K562 (cell line): ENCODE measurements at regions not wholly inside any gene's neighbourhood (a gene's known extent, or its start where the extent isn't known, plus 50 kb on each side); places are given as distances from the start of the nearest gene placed in this dataset.

Experiments used
- ATAC-seq: fragments of 200-7000 bp; cut with Tn5 transposase; 3 replicates; pipeline ENCODE4 v1.9.1; 2020; ENCODE audit warnings: moderate library complexity
- BruUV-seq: library from RNA; stranded (reverse); fragments of 400-500 nt; replicated peaks from 2 replicates; lab custom pipeline; 2021; lab: Mats Ljungman, UMichigan
- CTCF ChIA-PET: fragments of 300-600 bp; formaldehyde crosslinking; extraction: SDS; loops from one replicate; lab custom pipeline; 2021; ENCODE audit warnings: low intra/inter-chr PET ratio; lab: Yijun Ruan, JAX
- POLR2A ChIA-PET: fragments of 300-600, 350-650 bp; sonication (Branson Sonifier 250); formaldehyde crosslinking; extraction: SDS; loops from one replicate; lab custom pipeline; 2021; ENCODE audit warnings: antibody characterized with exemption, inconsistent platforms; lab: Yijun Ruan, JAX
- DNase-seq, 4 experiments: peaks; one replicate each; pipeline versions ENCODE4 v3.0.0 to v3.0.0-alpha.2; 2011 to 2018; ENCODE audit warnings: low spot score in 3 of 4, mixed read lengths in 3 of 4; ENCODE audit errors: extremely low read depth in 1 of 4
- FAIRE-seq: peaks from 2 replicates; lab custom pipeline; 2011; peaks lifted over from hg19 to GRCh38; lab: Jason Lieb, UNC
- H2AFZ ChIP-seq: 2 replicates; pipeline ENCODE4 v1.6.0; 2011; ENCODE audit warnings: low read depth, low read length, control low read depth, inconsistent platforms
- H3K27ac ChIP-seq: fragments of 200-600 bp; 3 replicates; pipeline ENCODE4 v1.8.0; 2011; ENCODE audit warnings: low read depth, mild to moderate bottlenecking, control low read depth, inconsistent platforms, low read length, moderate library complexity, mixed read lengths; ENCODE audit errors: extremely low read depth
- H3K27me3 ChIP-seq, 2 experiments: fragments of 300-600 bp in 1 of 2; 2 replicates in 1 of 2; 3 replicates in 1 of 2; pipeline versions ENCODE4 v1.6.0 to v1.8.0; 2011; ENCODE audit warnings: inconsistent platforms in 2 of 2, low read length in 2 of 2, mild to moderate bottlenecking in 1 of 2, mixed read lengths in 1 of 2, moderate library complexity in 1 of 2; ENCODE audit not compliant: control insufficient read depth in 2 of 2, insufficient read depth in 2 of 2
- H3K36me3 ChIP-seq: fragments of 300-600 bp; 3 replicates; pipeline ENCODE4 v1.8.0; 2011; ENCODE audit warnings: mild to moderate bottlenecking, low read length, inconsistent platforms; ENCODE audit not compliant: control insufficient read depth, insufficient read depth
- H3K4me1 ChIP-seq, 2 experiments: fragments of 200-600 bp in 1 of 2; replicated peaks in 1 of 2; 2 replicates in 1 of 2; 3 replicates in 1 of 2; pipeline versions ENCODE4 v1.5.1 to v1.8.0; 2011; ENCODE audit warnings: inconsistent platforms in 2 of 2, low read length in 2 of 2, mild to moderate bottlenecking in 1 of 2, mixed read lengths in 1 of 2, moderate library complexity in 1 of 2; ENCODE audit not compliant: control insufficient read depth in 2 of 2, insufficient read depth in 2 of 2
- H3K4me2 ChIP-seq: 2 replicates; pipeline ENCODE4 v1.6.1; 2011; ENCODE audit warnings: low read length, control low read depth, inconsistent platforms, mixed read lengths; ENCODE audit not compliant: insufficient read depth
- H3K4me3 ChIP-seq: fragments of 200-600 bp; sonication (generic), shearing (Covaris generic); 2 replicates; pipeline ENCODE4 v1.5.1; 2016; ENCODE audit warnings: control low read depth, inconsistent platforms
- H3K79me2 ChIP-seq: fragments of 200-600 bp; 3 replicates; pipeline ENCODE4 v1.8.0; 2011; ENCODE audit warnings: low read length, inconsistent platforms; ENCODE audit not compliant: control insufficient read depth, insufficient read depth
- H3K9ac ChIP-seq, 2 experiments: 2 replicates each; pipeline versions ENCODE4 v1.6.0 to v1.6.1; 2011; ENCODE audit warnings: low read depth in 2 of 2, low read length in 2 of 2, control low read depth in 1 of 2, inconsistent platforms in 1 of 2, mild to moderate bottlenecking in 1 of 2, mixed read lengths in 1 of 2; ENCODE audit not compliant: insufficient read depth in 1 of 2
- H3K9me1 ChIP-seq: one replicate; pipeline ENCODE4 v1.6.0; 2011; ENCODE audit warnings: inconsistent platforms, mild to moderate bottlenecking, low read length, moderate library complexity; ENCODE audit not compliant: control insufficient read depth, insufficient read depth
- H3K9me3 ChIP-seq: replicated peaks from 2 replicates; pipeline ENCODE4 v1.5.1; 2011; ENCODE audit warnings: low read depth, low read length, inconsistent platforms; ENCODE audit not compliant: control insufficient read depth, insufficient read depth
- H4K20me1 ChIP-seq: replicated peaks from 2 replicates; pipeline ENCODE4 v1.6.1; 2011; ENCODE audit warnings: low read length, inconsistent platforms, mixed read lengths; ENCODE audit not compliant: control insufficient read depth, insufficient read depth
- AFF1 ChIP-seq, 2 experiments: fragments of 450-650 bp; IDR thresholded peaks; 2 replicates each; pipeline ENCODE4 v1.6.1; 2018; ENCODE audit warnings: mild to moderate bottlenecking in 2 of 2, low read depth in 1 of 2; ENCODE audit not compliant: partially characterized antibody in 2 of 2
- GATAD2B ChIP-seq: fragments of 450-650 bp; IDR thresholded peaks from 2 replicates; pipeline ENCODE4 v1.6.1; 2017; ENCODE audit warnings: mild to moderate bottlenecking, borderline replicate concordance
- MAZ ChIP-seq, 2 experiments: fragments of 450-650 bp in 1 of 2; sonication (generic) in 1 of 2; formaldehyde crosslinking; IDR thresholded peaks in 1 of 2; conservative IDR thresholded peaks in 1 of 2; 2 replicates each; pipeline versions ENCODE4 v1.4.0 to v1.5.0; 2020; ENCODE audit warnings: mild to moderate bottlenecking in 1 of 2, missing genetic modification reagents in 1 of 2
- NR2F6 ChIP-seq: fragments of 450-650 bp; formaldehyde crosslinking; IDR thresholded peaks from 2 replicates; pipeline ENCODE4 v1.4.0; 2020; ENCODE audit warnings: mild to moderate bottlenecking
- SP1 ChIP-seq: sonication (generic); formaldehyde crosslinking; IDR thresholded peaks from 2 replicates; pipeline ENCODE4 v1.8.1; 2022; ENCODE audit warnings: mild to moderate bottlenecking, missing genetic modification reagents
- SP2 ChIP-seq: IDR thresholded peaks from 2 replicates; pipeline ENCODE4 v1.6.1; 2011; ENCODE audit warnings: mild to moderate bottlenecking, low read depth, low read length, moderate library complexity; ENCODE audit not compliant: poor library complexity, severe bottlenecking; ENCODE audit errors: extremely low read depth
- ZC3H4 ChIP-seq: sonication (generic); formaldehyde crosslinking; IDR thresholded peaks from 2 replicates; pipeline ENCODE4 v1.9.0; 2021; ENCODE audit warnings: missing genetic modification reagents, borderline replicate concordance
- WGBS: fragments of 100-300 bp; shearing (Covaris generic); methylation state at CpG from one replicate; pipeline ENCODE4 v1.1.6; 2016; ENCODE audit warnings: low coverage, mixed read lengths; ENCODE audit not compliant: insufficient coverage; ENCODE audit errors: missing lambda C conversion rate; 5-methylcytosine and 5-hydroxymethylcytosine counted together
- in situ Hi-C: fragments of 300-500 bp; cut with MboI; formaldehyde crosslinking; loops from 4 replicates; pipeline ENCODE4 v1.15.0; 2018; ENCODE audit warnings: inconsistent platforms, mixed read lengths
- intact Hi-C: fragments of 100-400 bp; cut with micrococcal nuclease; formaldehyde crosslinking; loops from 2 replicates; pipeline ENCODE4 v1.14.2; 2022

GRCh38 chrX:36501169-36501702, 506.9 kb upstream of the FAM47C start:
- Histone ChIP-seq H3K79me2 (no peaks in the 10 kb centered on the region), H3K4me2 (no peak overlapping the region), H3K9me3 (no peaks in the 10 kb centered on the region), H3K4me1 (no peaks in the 10 kb centered on the region), H3K4me3 (no peak overlapping the region), H3K9ac (no peak overlapping the region), H2AFZ (no peak overlapping the region), H3K27ac (no peak overlapping the region), H3K36me3 (no peaks in the 10 kb centered on the region), H3K27me3 (no peaks in the 10 kb centered on the region), H4K20me1 (no peaks in the 10 kb centered on the region), H3K9me1 (no peaks in the 10 kb centered on the region)
- POLR2A ChIA-PET: no interaction called here
- in situ Hi-C loops: no loop called here
- intact Hi-C loops: no loop called here
- TF ChIP-seq NR2F6: no peak
- no peak for TF ChIP-seq AFF1 (IDR thresholded peaks at IDR 0.05; ENCODE audit: low read depth in 1 of 2, partially characterized antibody in 2 of 2)
- TF ChIP-seq SP1 (CRISPR knock-in tag): no peak
- no peak for TF ChIP-seq GATAD2B
- TF ChIP-seq ZC3H4 (CRISPR knock-in tag): no peak
- no peak for TF ChIP-seq MAZ (CRISPR knock-in tag; conservative IDR thresholded peaks at IDR 0.05 in 1 of 2, IDR thresholded peaks at IDR 0.05 in 1 of 2)
- no peak for TF ChIP-seq SP2
- FAIRE-seq (no peak), ATAC-seq (no peak), DNase-seq (no peak)
- no TSS peak for BruUV-seq
- CTCF ChIA-PET: no interaction called here
- WGBS: 1% methylated on average over 6 of the region's 8 CpGs
